CD14-positive monocyte (primary cell): ENCODE measurements at regions not wholly inside any gene's neighbourhood (a gene's known extent, or its start where the extent isn't known, plus 50 kb on each side); places are given as distances from the start of the nearest gene placed in this dataset.

Source experiments
- DNase-seq, 3 donors: peaks; one replicate each; pipeline ENCODE4 v3.0.0-alpha.2; 2011 to 2022
- H2AFZ ChIP-seq: 2 replicates; pipeline ENCODE4 v1.6.0; 2012; ENCODE audit warnings: mild to moderate bottlenecking, low read depth, low read length, inconsistent platforms; ENCODE audit not compliant: insufficient read depth, poor library complexity, severe bottlenecking
- H3K27ac ChIP-seq, 2 donors: 1 replicate in 1 of 2; 2 replicates in 1 of 2; pipeline ENCODE4 v1.5.1; 2012 to 2013; ENCODE audit warnings: low read length in 2 of 2, control low read depth in 1 of 2, inconsistent platforms in 1 of 2, low read depth in 1 of 2, mild to moderate bottlenecking in 1 of 2
- H3K27me3 ChIP-seq, 2 donors: one replicate each; pipeline versions ENCODE4 v1.6.0 to v1.6.1; 2011 to 2013; ENCODE audit warnings: low read length in 2 of 2; ENCODE audit not compliant: control insufficient read depth in 2 of 2, insufficient read depth in 2 of 2
- H3K36me3 ChIP-seq, 2 donors: replicated peaks in 1 of 2; 1 replicate in 1 of 2; 2 replicates in 1 of 2; pipeline versions ENCODE4 v1.5.1 to v1.6.1; 2012 to 2013; ENCODE audit warnings: low read length in 2 of 2, control low read depth in 1 of 2, inconsistent platforms in 1 of 2, mild to moderate bottlenecking in 1 of 2; ENCODE audit not compliant: insufficient read depth in 2 of 2, control insufficient read depth in 1 of 2
- H3K4me1 ChIP-seq, 2 donors: 1 replicate in 1 of 2; 2 replicates in 1 of 2; pipeline versions ENCODE4 v1.5.1 to v1.6.1; 2012 to 2013; ENCODE audit warnings: low read length in 2 of 2, control low read depth in 1 of 2, inconsistent platforms in 1 of 2, mild to moderate bottlenecking in 1 of 2, moderate library complexity in 1 of 2; ENCODE audit not compliant: insufficient read depth in 2 of 2, control insufficient read depth in 1 of 2
- H3K4me2 ChIP-seq: replicated peaks from 2 replicates; pipeline ENCODE3; 2012; ENCODE audit warnings: low read length, moderate library complexity, mild to moderate bottlenecking; ENCODE audit not compliant: poor library complexity, severe bottlenecking; ENCODE audit errors: extremely low read depth
- H3K4me3 ChIP-seq, 3 experiments: fragments of 200-600 bp in 1 of 3; sonication (generic) in 1 of 3; replicated peaks in 1 of 3; 1 replicate in 2 of 3; 2 replicates in 1 of 3; pipeline ENCODE4 v1.5.1; 2011 to 2013; ENCODE audit warnings: low read length in 3 of 3, mild to moderate bottlenecking in 3 of 3, control low read depth in 2 of 3, low read depth in 2 of 3, inconsistent platforms in 1 of 3, moderate library complexity in 1 of 3
- H3K79me2 ChIP-seq: 2 replicates; pipeline ENCODE4 v1.6.0; 2012; ENCODE audit warnings: mild to moderate bottlenecking, control low read depth, inconsistent platforms, low read length, moderate library complexity; ENCODE audit not compliant: insufficient read depth
- H3K9ac ChIP-seq: 2 replicates; pipeline ENCODE4 v1.6.0; 2017; ENCODE audit warnings: low read length, mild to moderate bottlenecking; ENCODE audit not compliant: insufficient read depth, poor library complexity, severe bottlenecking
- H3K9me3 ChIP-seq, 2 donors: replicated peaks in 1 of 2; 1 replicate in 1 of 2; 2 replicates in 1 of 2; pipeline versions ENCODE4 v1.5.1 to v1.6.1; 2012 to 2013; ENCODE audit warnings: low read length in 2 of 2, control low read depth in 1 of 2; ENCODE audit not compliant: control insufficient read depth in 1 of 2, insufficient read depth in 1 of 2
- H4K20me1 ChIP-seq: 2 replicates; pipeline ENCODE4 v1.6.0; 2012; ENCODE audit warnings: mild to moderate bottlenecking, low read length, control low read depth, moderate library complexity; ENCODE audit not compliant: insufficient read depth
- H3K27ac Mint-ChIP-seq, 7 donors: one replicate each; pipeline ENCODE4 v1.8.0; 2020; ENCODE audit warnings: mild to moderate bottlenecking in 7 of 7, mixed read lengths in 7 of 7, moderate library complexity in 6 of 7, inconsistent platforms in 2 of 7
- H3K27me3 Mint-ChIP-seq, 3 donors: one replicate each; pipeline ENCODE4 v1.8.0; 2021 to 2022; ENCODE audit warnings: low read depth in 3 of 3, mild to moderate bottlenecking in 3 of 3, mixed read lengths in 3 of 3, moderate library complexity in 3 of 3, inconsistent platforms in 1 of 3
- H3K36me3 Mint-ChIP-seq, 2 donors: one replicate each; pipeline ENCODE4 v1.8.0; 2020; ENCODE audit warnings: mixed read lengths in 2 of 2, inconsistent platforms in 1 of 2, mild to moderate bottlenecking in 1 of 2
- H3K4me1 Mint-ChIP-seq: one replicate; pipeline ENCODE4 v1.8.0; 2020; ENCODE audit warnings: mild to moderate bottlenecking, mixed read lengths
- H3K4me3 Mint-ChIP-seq, 2 donors: one replicate each; pipeline ENCODE4 v1.8.0; 2020; ENCODE audit warnings: mild to moderate bottlenecking in 2 of 2, mixed read lengths in 2 of 2, moderate library complexity in 1 of 2
- H3K9me3 Mint-ChIP-seq, 7 donors: one replicate each; pipeline ENCODE4 v1.8.0; 2020 to 2022; ENCODE audit warnings: mixed read lengths in 7 of 7, mild to moderate bottlenecking in 6 of 7, moderate library complexity in 6 of 7, inconsistent platforms in 2 of 7
- CTCF ChIP-seq: fragments of 200-600 bp; IDR thresholded peaks from one replicate; pipeline ENCODE4 v1.8.0; 2022; ENCODE audit warnings: antibody characterized with exemption, mild to moderate bottlenecking
- WGBS: methylation state at CpG from one replicate; pipeline ENCODE4 v1.1.5; 2013; ENCODE audit warnings: missing lambda C conversion rate; ENCODE audit not compliant: insufficient coverage; 5-methylcytosine and 5-hydroxymethylcytosine counted together
- intact Hi-C, 2 donors: fragments of 100-400 bp; cut with micrococcal nuclease; formaldehyde crosslinking; loops; one replicate each; pipeline versions ENCODE4 v1.15.0 to v1.15.1; 2023

GRCh38 chr7:135811506-135811905 lies 62.9 kb upstream of the FAM180A start:
- H3K4me2 ChIP-seq = no peak overlapping the region
- Mint-ChIP-seq H3K4me3 (no peak overlapping the region), H3K36me3 (no peaks in the 10 kb centered on the region), H3K9me3 (peaks cover 0 to 2% (median 0%) of the 10 kb centered on the region in 7 donors), H3K27me3 (peaks cover 0 to 9% (median 2%) of the 10 kb centered on the region in 3 donors), H3K27ac (no peak overlapping the region), H3K4me1 (no peaks in the 10 kb centered on the region)
- no peak overlapping the region for H3K27ac ChIP-seq
- H4K20me1 ChIP-seq = no peaks in the 10 kb centered on the region
- no peak for TF ChIP-seq CTCF
- H3K79me2 ChIP-seq = no peaks in the 10 kb centered on the region
- H3K36me3 ChIP-seq = no peaks in the 10 kb centered on the region
- H3K9ac ChIP-seq = no peak overlapping the region
- no peak for DNase-seq
- H2AFZ ChIP-seq = no peak overlapping the region
- intact Hi-C loops = no loop called here
- H3K9me3 ChIP-seq = no peaks in the 10 kb centered on the region
- no peak overlapping the region for H3K4me3 ChIP-seq
- no peaks in the 10 kb centered on the region for H3K27me3 ChIP-seq
- no peaks in the 10 kb centered on the region for H3K4me1 ChIP-seq

DNA sequence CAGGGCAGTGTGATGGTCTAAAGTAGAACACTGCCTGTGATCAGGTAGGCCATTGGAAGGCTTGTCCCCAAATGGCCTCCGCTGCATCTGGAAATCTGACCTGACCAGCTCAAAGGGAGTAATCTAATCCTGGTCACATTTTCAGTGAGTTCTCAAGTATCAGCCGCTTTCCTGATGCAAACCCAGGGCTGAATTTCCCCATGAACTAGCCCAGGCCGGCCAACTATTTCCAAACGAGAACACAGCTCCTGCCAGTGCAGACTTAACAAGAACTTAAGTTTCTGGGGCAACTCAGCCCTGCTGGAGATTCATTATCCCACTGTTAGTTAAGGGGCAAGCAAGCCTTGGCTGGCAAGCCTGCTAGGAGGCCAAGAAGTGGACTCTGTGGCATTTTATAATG lies 59.6 kb upstream of the FAM180A start:
- 96% methylated on average over 4 of the region's 4 CpGs for WGBS
- Mint-ChIP-seq H3K9me3 (no peaks in the 10 kb centered on the region), H3K4me3 (no peak overlapping the region), H3K4me1 (no peaks in the 10 kb centered on the region), H3K27me3 (peaks cover 0 to 5% (median 0%) of the 10 kb centered on the region in 3 donors), H3K27ac (no peak overlapping the region), H3K36me3 (no peaks in the 10 kb centered on the region)
- no peak for DNase-seq
- Histone ChIP-seq H3K4me3 (no peak overlapping the region), H3K79me2 (no peaks in the 10 kb centered on the region), H3K27me3 (no peaks in the 10 kb centered on the region), H3K27ac (no peak overlapping the region), H3K36me3 (no peaks in the 10 kb centered on the region), H3K9me3 (no peaks in the 10 kb centered on the region), H3K4me1 (no peaks in the 10 kb centered on the region), H3K9ac (no peak overlapping the region), H3K4me2 (no peak overlapping the region), H2AFZ (no peak overlapping the region), H4K20me1 (no peaks in the 10 kb centered on the region)
- TF ChIP-seq CTCF = no peak
- intact Hi-C loops = no loop called here
